RKO (cell line): ENCODE measurements at regions not wholly inside any gene's neighbourhood (a gene's known extent, or its start where the extent isn't known, plus 50 kb on each side); places are given as distances from the start of the nearest gene placed in this dataset.

Experiments
- DNase-seq: peaks from one replicate; pipeline ENCODE4 v3.0.0-alpha.2; 2016; ENCODE audit warnings: low spot score

DNA sequence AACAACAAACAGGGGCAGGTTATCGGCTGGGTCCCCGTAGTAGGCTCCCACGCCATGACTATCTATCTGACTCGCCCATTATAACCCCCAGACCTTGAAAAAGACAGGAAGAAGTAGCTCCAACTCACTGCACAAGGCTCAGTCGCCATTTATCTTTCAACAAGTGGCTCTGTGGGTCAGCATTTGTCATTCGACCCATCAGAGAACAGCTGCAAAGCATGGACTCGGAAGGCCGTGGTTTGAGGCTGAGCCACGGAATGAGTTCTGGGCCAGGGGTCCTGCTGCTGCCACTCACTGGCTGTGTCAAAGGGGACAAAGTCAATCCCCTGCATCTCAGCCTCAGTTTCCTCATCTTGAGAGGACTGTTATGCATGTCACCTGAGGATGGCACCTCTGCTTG lies 131.0 kb downstream of the DMRTA2 start:
- DNase-seq = no peak

- DNase-seq = no peak
Observed at GRCh38 chr1:50289495-50289894, 133.7 kb downstream of the DMRTA2 start.

- no peak for DNase-seq
Observed at GRCh38 chr1:50285994-50286393, 137.2 kb downstream of the DMRTA2 start.

GRCh38 chr1:50279622-50280330 lies 143.5 kb downstream of the DMRTA2 start:
- DNase-seq = peak; percentile 48

DNA sequence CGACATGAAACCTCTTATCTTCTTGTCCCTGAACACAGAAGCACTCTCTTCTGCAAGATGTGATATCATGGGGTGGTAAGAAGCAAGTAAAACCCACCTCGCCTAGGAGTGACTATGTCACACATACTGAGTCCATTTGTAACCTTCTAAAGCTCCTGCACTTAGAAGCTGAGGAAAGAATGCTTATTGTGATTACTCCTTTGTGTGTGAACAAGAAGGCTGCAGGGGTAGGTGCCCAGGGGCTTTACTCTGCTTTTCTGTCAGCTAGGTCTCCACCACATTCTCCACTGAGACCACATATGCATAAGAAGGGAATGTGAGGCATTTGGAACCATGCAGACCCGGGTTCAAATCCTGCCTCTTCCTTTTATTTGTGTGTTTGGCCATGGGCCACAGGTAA lies 144.3 kb downstream of the DMRTA2 start:
- no peak for DNase-seq

GRCh38 chr1:50278410-50278809 lies 144.8 kb downstream of the DMRTA2 start:
- DNase-seq = no peak

- DNase-seq = no peak
Observed at GRCh38 chr1:50275566-50275965, 147.7 kb downstream of the DMRTA2 start.

- no peak for DNase-seq
Observed at GRCh38 chr1:50272912-50273311, 150.3 kb downstream of the DMRTA2 start.

- DNase-seq = peak; percentile 31
Observed at GRCh38 chr1:50271968-50272578, 151.2 kb downstream of the DMRTA2 start.

DNA sequence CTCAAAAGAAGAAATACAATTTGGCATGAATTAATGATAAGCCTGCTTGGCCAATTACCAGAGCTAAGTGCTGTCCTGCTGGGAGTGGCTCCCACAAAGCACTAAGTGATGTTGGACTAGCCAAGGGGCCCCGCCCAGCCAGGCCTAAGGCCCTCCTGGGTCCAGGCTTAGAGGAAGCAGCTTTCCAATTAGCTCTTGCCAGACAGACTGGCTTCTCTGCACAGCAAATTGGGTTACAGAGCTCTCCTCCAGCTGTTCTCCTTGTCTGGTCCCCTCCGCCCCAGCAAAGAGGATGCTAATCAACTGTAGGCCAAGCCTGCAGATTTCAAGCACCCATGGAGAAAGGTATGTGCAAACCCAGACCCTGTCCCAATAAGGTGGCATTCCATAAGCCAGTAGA lies 151.9 kb downstream of the DMRTA2 start:
- DNase-seq = no peak

GRCh38 chr1:50270926-50271325 lies 152.3 kb downstream of the DMRTA2 start:
- no peak for DNase-seq

- peak; percentile 51 for DNase-seq
Observed at GRCh38 chr1:50268049-50268448, 155.2 kb downstream of the DMRTA2 start.

DNA sequence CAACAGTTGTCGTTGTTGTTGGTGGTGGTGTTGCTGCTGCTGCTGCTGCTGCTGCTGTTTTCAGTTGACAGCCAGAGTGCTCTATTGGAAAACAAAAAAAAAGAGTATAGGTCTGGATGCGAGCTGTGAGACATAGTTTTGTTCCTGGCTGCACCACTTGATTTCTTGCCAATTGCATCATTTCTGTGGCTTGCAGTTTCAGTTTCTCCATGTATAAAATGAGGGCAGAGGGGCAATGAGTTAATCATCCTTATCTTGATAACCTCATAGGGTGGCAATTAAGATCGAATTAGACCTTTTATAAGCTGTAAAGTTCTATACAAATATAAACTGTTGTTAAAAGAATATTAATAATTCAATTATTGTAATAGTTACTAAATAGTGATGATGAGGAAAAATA lies 156.7 kb downstream of the DMRTA2 start:
- no peak for DNase-seq

DNA sequence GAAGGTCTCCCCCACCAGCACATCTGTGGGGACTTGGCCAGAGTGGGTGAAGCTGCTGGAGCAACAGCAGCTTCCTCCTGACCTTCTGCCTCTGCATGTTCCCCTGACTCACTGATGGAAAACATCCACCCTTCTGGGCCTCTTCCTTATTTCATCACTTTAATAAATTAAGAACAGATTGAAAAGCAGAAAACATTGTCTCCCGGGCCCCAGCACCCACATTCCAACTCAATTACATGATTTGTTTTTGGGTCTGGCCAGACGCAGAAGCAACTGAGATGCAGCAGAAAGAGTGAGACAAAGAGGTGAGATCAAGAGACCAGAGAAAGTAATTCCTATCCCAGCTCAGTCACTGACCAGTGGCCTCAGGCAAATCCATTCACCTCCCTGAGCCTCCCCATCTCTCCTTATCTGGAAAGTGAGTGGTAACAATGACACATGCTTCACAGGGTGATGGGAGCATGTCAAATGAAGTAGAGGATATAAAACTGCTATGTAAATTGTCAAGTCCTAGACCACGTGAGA lies 157.1 kb downstream of the ELAVL4 start:
- no peak for DNase-seq

- no peak for DNase-seq
Observed at GRCh38 chr1:50264590-50264989, 155.9 kb downstream of the ELAVL4 start.

DNA sequence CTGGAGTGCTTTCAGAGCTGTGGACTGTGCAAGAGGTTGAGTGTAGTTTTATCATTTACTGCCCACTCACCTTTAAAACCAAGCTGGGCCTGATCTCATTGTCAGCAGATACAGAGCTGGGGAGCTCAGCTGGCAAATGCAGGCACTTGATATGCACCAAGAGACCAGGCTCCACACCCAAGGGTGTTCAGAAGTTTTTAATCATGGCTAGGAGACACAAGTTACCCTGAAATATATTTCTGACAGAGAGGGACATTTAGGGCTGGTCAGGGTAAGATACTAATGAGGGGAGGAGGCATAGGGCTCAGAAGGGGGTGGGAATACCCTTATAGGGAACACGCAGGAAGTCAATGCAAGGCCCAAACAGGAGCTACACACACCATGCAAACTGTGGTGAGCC lies 153.7 kb downstream of the ELAVL4 start:
- no peak for DNase-seq

- no peak for DNase-seq
Observed at GRCh38 chr1:50261951-50262350, 153.2 kb downstream of the ELAVL4 start.

DNA sequence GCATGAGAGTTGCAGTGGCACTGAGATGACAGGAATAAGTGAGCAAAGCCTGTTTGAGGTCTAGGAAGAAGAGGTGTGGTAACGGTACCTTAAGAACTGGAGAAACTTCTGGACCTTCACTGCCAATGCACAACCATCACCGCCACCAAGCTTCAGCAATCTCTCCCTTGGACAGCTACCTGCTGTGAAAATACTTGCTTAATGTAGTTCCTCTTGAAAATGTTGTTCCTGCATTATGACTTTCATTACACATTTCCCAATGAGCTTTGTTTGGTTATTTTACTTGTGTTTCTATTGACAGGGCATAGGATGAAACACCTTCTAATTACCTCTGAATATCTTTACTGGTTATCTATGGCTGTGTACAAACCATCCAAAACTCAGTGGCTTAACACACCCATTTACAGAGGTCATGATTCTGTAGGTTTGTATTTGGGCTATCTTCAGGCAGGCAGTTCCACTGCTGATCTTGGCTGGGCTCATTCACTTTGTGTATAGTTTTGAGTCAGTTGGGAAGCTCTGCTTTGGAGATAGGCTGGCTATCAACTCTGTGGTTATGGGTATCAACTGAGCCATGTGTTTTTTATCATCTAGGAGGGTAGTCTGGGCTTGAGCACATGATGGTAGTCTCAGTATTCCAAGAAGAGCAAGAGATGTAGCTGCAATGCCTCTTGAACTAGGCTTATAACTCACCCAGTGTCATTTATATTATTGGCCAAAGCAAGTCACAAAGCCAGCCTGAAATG lies 149.4 kb downstream of the ELAVL4 start:
- DNase-seq = no peak

- DNase-seq = no peak
Observed at GRCh38 chr1:50257029-50257428, 148.3 kb downstream of the ELAVL4 start.
